ENCODE measurements at regions not wholly inside any gene's neighbourhood (a gene's known extent, or its start where the extent isn't known, plus 50 kb on each side); places are given as distances from the start of the nearest gene placed in this dataset.

- DNase-seq (ENCODE audit: insufficient read length, low spot score) (no peak), FAIRE-seq (no peak)
- no peak for TF ChIP-seq CTCF (IDR thresholded peaks at IDR 0.05; ENCODE audit: insufficient read depth, missing control alignments)
Measured at GRCh38 chr7:25567430-25567829, 339.1 kb upstream of the NPVF start.

- no peak for TF ChIP-seq CTCF (IDR thresholded peaks at IDR 0.05; ENCODE audit: insufficient read depth, missing control alignments)
- DNase-seq (ENCODE audit: insufficient read length, low spot score) (no peak), FAIRE-seq (no peak)
Measured at GRCh38 chr7:25569765-25570164, 341.5 kb upstream of the NPVF start.

- DNase-seq (ENCODE audit: insufficient read length, low spot score): no peak
- TF ChIP-seq CTCF (IDR thresholded peaks at IDR 0.05; ENCODE audit: insufficient read depth, missing control alignments): no peak
- no peak for FAIRE-seq
Measured at GRCh38 chr7:25572423-25572822, 344.1 kb upstream of the NPVF start.

GRCh38 chr7:25574828-25575227 lies 346.5 kb upstream of the NPVF start:
- TF ChIP-seq CTCF (IDR thresholded peaks at IDR 0.05; ENCODE audit: insufficient read depth, missing control alignments): no peak
- FAIRE-seq (no peak), DNase-seq (ENCODE audit: insufficient read length, low spot score) (no peak)

- DNase-seq (ENCODE audit: insufficient read length, low spot score): no peak
- FAIRE-seq: no peak
- no peak for TF ChIP-seq CTCF (IDR thresholded peaks at IDR 0.05; ENCODE audit: insufficient read depth, missing control alignments)
Measured at GRCh38 chr7:25575634-25576033, 347.3 kb upstream of the NPVF start.

- no peak for TF ChIP-seq CTCF (IDR thresholded peaks at IDR 0.05; ENCODE audit: insufficient read depth, missing control alignments)
- DNase-seq (ENCODE audit: insufficient read length, low spot score) (no peak), FAIRE-seq (no peak)
Measured at GRCh38 chr7:25578991-25579777, 350.9 kb upstream of the NPVF start.

- DNase-seq (ENCODE audit: insufficient read length, low spot score): no peak
- FAIRE-seq: no peak
- TF ChIP-seq CTCF (IDR thresholded peaks at IDR 0.05; ENCODE audit: insufficient read depth, missing control alignments): no peak
Measured at GRCh38 chr7:25579778-25580075, 351.4 kb upstream of the NPVF start.

All from D721Med (cell line).